ENCODE measurements at regions not wholly inside any gene's neighbourhood (a gene's known extent, or its start where the extent isn't known, plus 50 kb on each side); places are given as distances from the start of the nearest gene placed in this dataset.

DNA sequence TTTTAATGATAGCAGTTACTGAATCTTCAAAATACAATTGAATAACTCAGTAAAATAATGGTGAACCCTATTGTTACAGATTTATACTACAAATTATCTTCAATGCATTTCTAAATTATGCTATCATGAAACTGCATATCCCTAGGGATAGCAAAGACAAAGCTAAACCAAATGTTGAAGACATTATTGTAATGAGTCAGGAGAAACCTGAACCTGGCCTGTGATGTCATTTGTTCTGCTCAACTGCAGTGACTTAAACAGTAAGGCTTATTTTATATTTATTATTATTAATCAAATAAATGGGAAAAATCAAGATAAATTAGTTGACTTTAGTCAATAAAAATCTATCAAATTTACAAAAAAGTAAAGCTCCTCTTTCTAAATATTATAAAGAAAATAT lies 100.3 kb downstream of the UCHL5 start (continued):
- TF ChIP-seq, protein P1, sequence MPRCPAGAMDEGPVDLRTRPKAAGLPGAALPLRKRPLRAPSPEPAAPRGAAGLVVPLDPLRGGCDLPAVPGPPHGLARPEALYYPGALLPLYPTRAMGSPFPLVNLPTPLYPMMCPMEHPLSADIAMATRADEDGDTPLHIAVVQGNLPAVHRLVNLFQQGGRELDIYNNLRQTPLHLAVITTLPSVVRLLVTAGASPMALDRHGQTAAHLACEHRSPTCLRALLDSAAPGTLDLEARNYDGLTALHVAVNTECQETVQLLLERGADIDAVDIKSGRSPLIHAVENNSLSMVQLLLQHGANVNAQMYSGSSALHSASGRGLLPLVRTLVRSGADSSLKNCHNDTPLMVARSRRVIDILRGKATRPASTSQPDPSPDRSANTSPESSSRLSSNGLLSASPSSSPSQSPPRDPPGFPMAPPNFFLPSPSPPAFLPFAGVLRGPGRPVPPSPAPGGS (IDR thresholded peaks at IDR 0.05; ENCODE audit: borderline replicate concordance, insufficient read depth, low read depth, low read length, poor library complexity, severe bottlenecking): no peak
- TF ChIP-seq LARP7 (IDR thresholded peaks at IDR 0.05) (no peak), TARDBP (IDR thresholded peaks at IDR 0.05; ENCODE audit: borderline replicate concordance) (no peak), SREBF2 (IDR thresholded peaks at IDR 0.05; ENCODE audit: low read length) (no peak)

DNA sequence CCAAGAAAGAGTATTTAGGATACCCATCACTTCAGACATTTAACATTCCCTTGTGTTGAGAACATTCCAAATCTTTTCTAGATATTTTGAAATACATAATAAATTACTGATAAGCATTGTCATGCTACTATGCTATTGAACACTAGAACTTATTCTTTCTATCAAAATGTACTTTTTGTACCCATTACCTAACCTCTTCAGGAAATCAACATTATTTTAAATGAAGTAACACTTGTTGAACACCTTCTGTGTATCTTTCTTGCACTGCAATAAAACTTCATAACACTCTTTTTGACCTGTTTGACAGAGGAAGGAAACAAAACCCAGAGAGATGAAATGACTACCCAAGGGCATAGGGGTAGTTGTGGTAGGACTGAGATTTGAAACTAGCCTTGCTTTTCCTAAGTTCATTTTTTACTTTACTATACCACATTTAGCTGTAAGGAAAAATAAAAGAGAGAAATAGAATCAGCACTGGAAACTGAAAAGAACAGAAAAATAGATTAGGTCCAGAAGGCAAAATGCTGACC lies 99.4 kb downstream of the UCHL5 start:
- Histone ChIP-seq H4K20me1 (ENCODE audit: control insufficient read depth, insufficient read depth) (no peaks in the 10 kb centered on the region), H3K9ac (ENCODE audit: control insufficient read depth, insufficient read depth, low read length) (no peak overlapping the region), H3K36me3 (ENCODE audit: control insufficient read depth in 2 of 2, insufficient read depth in 2 of 2, low read length in 1 of 2) (no peaks in the 10 kb centered on the region), H3K4me1 (ENCODE audit: control insufficient read depth, insufficient read depth, low read length) (no peaks in the 10 kb centered on the region), H3K79me2 (ENCODE audit: control insufficient read depth, insufficient read depth, low read length) (no peaks in the 10 kb centered on the region), H3K27ac (ENCODE audit: control insufficient read depth, insufficient read depth) (no peak overlapping the region), H2AFZ (ENCODE audit: control insufficient read depth, low read depth, low read length) (no peak overlapping the region), H3K9me3 (replicated peaks; ENCODE audit: control insufficient read depth, insufficient read depth, low read length) (no peaks in the 10 kb centered on the region), H3K27me3 (replicated peaks in 1 of 2; ENCODE audit: control insufficient read depth in 2 of 2, insufficient read depth in 2 of 2, low read length in 1 of 2) (no peaks in the 10 kb centered on the region), H3K4me3 (no peak overlapping the region), H3K4me2 (ENCODE audit: control insufficient read depth, insufficient read depth) (no peak overlapping the region)
- ChIA-PET POLR2A (no interaction called here), CTCF (no interaction called here), SMC1A (ENCODE audit: uncharacterized antibody, unreplicated experiment) (interaction anchor here (0.7 kb wide), 1 partner anchor 155 kb away, joined by 3 read pairs; no protein-coding TSS in a partner anchor), RAD21 (ENCODE audit: unreplicated experiment) (no interaction called here)
- in situ Hi-C loops (cut with MboI): no loop called here
- intact Hi-C loops (cut with micrococcal nuclease; ENCODE audit: unreplicated experiment): no loop called here
- DNase-seq (ENCODE audit: low read depth, low spot score) (no peak), ATAC-seq (0 out of 3 replicates have a peak, but pooled peaks have one; percentile 21), FAIRE-seq (no peak)
- BruUV-seq (replicated peaks): no TSS peak
- TF ChIP-seq, protein P2, sequence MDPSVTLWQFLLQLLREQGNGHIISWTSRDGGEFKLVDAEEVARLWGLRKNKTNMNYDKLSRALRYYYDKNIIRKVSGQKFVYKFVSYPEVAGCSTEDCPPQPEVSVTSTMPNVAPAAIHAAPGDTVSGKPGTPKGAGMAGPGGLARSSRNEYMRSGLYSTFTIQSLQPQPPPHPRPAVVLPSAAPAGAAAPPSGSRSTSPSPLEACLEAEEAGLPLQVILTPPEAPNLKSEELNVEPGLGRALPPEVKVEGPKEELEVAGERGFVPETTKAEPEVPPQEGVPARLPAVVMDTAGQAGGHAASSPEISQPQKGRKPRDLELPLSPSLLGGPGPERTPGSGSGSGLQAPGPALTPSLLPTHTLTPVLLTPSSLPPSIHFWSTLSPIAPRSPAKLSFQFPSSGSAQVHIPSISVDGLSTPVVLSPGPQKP (IDR thresholded peaks at IDR 0.05; ENCODE audit: low read depth, low read length): no peak
- TF ChIP-seq, protein P3, sequence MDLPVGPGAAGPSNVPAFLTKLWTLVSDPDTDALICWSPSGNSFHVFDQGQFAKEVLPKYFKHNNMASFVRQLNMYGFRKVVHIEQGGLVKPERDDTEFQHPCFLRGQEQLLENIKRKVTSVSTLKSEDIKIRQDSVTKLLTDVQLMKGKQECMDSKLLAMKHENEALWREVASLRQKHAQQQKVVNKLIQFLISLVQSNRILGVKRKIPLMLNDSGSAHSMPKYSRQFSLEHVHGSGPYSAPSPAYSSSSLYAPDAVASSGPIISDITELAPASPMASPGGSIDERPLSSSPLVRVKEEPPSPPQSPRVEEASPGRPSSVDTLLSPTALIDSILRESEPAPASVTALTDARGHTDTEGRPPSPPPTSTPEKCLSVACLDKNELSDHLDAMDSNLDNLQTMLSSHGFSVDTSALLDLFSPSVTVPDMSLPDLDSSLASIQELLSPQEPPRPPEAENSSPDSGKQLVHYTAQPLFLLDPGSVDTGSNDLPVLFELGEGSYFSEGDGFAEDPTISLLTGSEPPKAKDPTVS (IDR thresholded peaks at IDR 0.05; ENCODE audit: low read depth, low read length): no peak
- TF ChIP-seq CBX3 (IDR thresholded peaks at IDR 0.05; ENCODE audit: borderline replicate concordance, low read depth): no peak
- TF ChIP-seq IKZF1 (conservative IDR thresholded peaks at IDR 0.05): no peak
- TF ChIP-seq, protein P4, sequence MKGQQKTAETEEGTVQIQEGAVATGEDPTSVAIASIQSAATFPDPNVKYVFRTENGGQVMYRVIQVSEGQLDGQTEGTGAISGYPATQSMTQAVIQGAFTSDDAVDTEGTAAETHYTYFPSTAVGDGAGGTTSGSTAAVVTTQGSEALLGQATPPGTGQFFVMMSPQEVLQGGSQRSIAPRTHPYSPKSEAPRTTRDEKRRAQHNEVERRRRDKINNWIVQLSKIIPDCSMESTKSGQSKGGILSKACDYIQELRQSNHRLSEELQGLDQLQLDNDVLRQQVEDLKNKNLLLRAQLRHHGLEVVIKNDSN (IDR thresholded peaks at IDR 0.05; ENCODE audit: borderline replicate concordance, extremely low read length, insufficient read depth, low read depth, low read length): no peak
- TF ChIP-seq, protein P5, sequence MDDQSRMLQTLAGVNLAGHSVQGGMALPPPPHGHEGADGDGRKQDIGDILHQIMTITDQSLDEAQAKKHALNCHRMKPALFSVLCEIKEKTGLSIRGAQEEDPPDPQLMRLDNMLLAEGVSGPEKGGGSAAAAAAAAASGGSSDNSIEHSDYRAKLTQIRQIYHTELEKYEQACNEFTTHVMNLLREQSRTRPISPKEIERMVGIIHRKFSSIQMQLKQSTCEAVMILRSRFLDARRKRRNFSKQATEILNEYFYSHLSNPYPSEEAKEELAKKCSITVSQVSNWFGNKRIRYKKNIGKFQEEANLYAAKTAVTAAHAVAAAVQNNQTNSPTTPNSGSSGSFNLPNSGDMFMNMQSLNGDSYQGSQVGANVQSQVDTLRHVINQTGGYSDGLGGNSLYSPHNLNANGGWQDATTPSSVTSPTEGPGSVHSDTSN (IDR thresholded peaks at IDR 0.05; ENCODE audit: insufficient replicate concordance, low read depth, low read length): no peak
- no peak for TF ChIP-seq IRF4 (IDR thresholded peaks at IDR 0.05; ENCODE audit: low read depth, low read length)
- TF ChIP-seq HDAC2 (IDR thresholded peaks at IDR 0.05): no peak
- TF ChIP-seq, protein P6, sequence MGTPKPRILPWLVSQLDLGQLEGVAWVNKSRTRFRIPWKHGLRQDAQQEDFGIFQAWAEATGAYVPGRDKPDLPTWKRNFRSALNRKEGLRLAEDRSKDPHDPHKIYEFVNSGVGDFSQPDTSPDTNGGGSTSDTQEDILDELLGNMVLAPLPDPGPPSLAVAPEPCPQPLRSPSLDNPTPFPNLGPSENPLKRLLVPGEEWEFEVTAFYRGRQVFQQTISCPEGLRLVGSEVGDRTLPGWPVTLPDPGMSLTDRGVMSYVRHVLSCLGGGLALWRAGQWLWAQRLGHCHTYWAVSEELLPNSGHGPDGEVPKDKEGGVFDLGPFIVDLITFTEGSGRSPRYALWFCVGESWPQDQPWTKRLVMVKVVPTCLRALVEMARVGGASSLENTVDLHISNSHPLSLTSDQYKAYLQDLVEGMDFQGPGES (IDR thresholded peaks at IDR 0.05): no peak
- TF ChIP-seq NRF1 (conservative IDR thresholded peaks at IDR 0.05; ENCODE audit: low read depth, low read length): no peak
- no peak for TF ChIP-seq CEBPB (IDR thresholded peaks at IDR 0.05; ENCODE audit: borderline replicate concordance in 1 of 2, low read depth in 2 of 2, low read length in 2 of 2)

All from GM12878 (cell line).